GM13977 (cell line): ENCODE measurements at regions not wholly inside any gene's neighbourhood (a gene's known extent, or its start where the extent isn't known, plus 50 kb on each side); places are given as distances from the start of the nearest gene placed in this dataset.

Source experiments
- DNase-seq: peaks from one replicate; pipeline ENCODE4 v3.0.0; 2012; ENCODE audit warnings: low spot score
- CTCF ChIP-seq: IDR thresholded peaks from 2 replicates; pipeline ENCODE4 v1.5.1; 2012; ENCODE audit warnings: mild to moderate bottlenecking, control low read depth; ENCODE audit not compliant: insufficient read depth; ENCODE audit errors: extremely low read depth, missing control alignments
- in situ Hi-C: fragments of 300-500 bp; cut with MboI; formaldehyde crosslinking; loops from one replicate; pipeline ENCODE4 v1.12.0; 2022; ENCODE audit warnings: low sequenced_read_pairs, low pct_unique_long_range_greater_than_20kb, mixed read lengths, inconsistent platforms; ENCODE audit not compliant: unreplicated experiment

GRCh38 chr14:65153101-65153500 is 50.8 kb upstream of the MAX start:
- no peak for DNase-seq
- in situ Hi-C loops = no loop called here

GRCh38 chr14:65156568-65157366 is 54.5 kb upstream of the MAX start:
- DNase-seq = peak; percentile 66
- in situ Hi-C loops = no loop called here

More at GRCh38 chr14:65153101-65153500, 50.8 kb upstream of the MAX start:
- TF ChIP-seq CTCF = no peak

GRCh38 chr14:65159281-65160062 is 57.2 kb upstream of the MAX start:
- TF ChIP-seq CTCF = no peak
- DNase-seq = peak; percentile 76
- in situ Hi-C loops = loop anchor here (10.0 kb wide), 2 partner anchors 665 to 795 kb away; no protein-coding TSS in a partner anchor

More at GRCh38 chr14:65156568-65157366, 54.5 kb upstream of the MAX start:
- no peak for TF ChIP-seq CTCF

- TF ChIP-seq CTCF = no peak
- DNase-seq = no peak
- in situ Hi-C loops = loop anchor here (10.0 kb wide), 2 partner anchors 665 to 795 kb away; no protein-coding TSS in a partner anchor
Measured at GRCh38 chr14:65160091-65160490, 57.8 kb upstream of the MAX start.

GRCh38 chr14:65162031-65162430 is 59.7 kb upstream of the MAX start:
- in situ Hi-C loops = loop anchor here (10.0 kb wide), 2 partner anchors 663 to 793 kb away; no protein-coding TSS in a partner anchor
- no peak for TF ChIP-seq CTCF
- no peak for DNase-seq

- peak; percentile 67 for TF ChIP-seq CTCF
- peak; percentile 44 for DNase-seq
- in situ Hi-C loops = loop anchor here (10.0 kb wide), 2 partner anchors 661 to 791 kb away; no protein-coding TSS in a partner anchor
Measured at GRCh38 chr14:65164068-65164824, 61.9 kb upstream of the MAX start.
